Posterior vena cava (tissue), 2 donors: ENCODE measurements at regions not wholly inside any gene's neighbourhood (a gene's known extent, or its start where the extent isn't known, plus 50 kb on each side); places are given as distances from the start of the nearest gene placed in this dataset.
"Not testable (repeated sequence)": the region's sequence is repeated elsewhere in the genome, so short reads cannot be mapped to it uniquely, and the experiment has no call there.

Experiments
- DNase-seq: peaks from one replicate; pipeline ENCODE4 v3.0.0-alpha.2; 2020; ENCODE audit warnings: low spot score
- intact Hi-C, 2 donors: fragments of 100-400 bp; cut with DNase I; formaldehyde crosslinking; loops; one replicate each; pipeline versions ENCODE4 v1.14.1 to v1.14.2; 2022 to 2023
- donor health status: DM: yes; HTN: yes; CAD: no.
- donor health status: DM: yes; HTN: yes; CAD: no.

GRCh38 chr5:126002222-126002897 lies 420.8 kb upstream of the GRAMD2B start:
- intact Hi-C loops = loop anchor here in 1 of 2 donors (5.0 kb wide), 1 partner anchor 1940 kb away; no protein-coding TSS in a partner anchor
- DNase-seq = peak; percentile 87

GRCh38 chr5:126003309-126003708 lies 419.9 kb upstream of the GRAMD2B start:
- intact Hi-C loops = loop anchor here in 1 of 2 donors (5.0 kb wide), 1 partner anchor 1941 kb away; no protein-coding TSS in a partner anchor
- DNase-seq = peak; percentile 80

GRCh38 chr5:126004636-126005035 lies 418.6 kb upstream of the GRAMD2B start:
- intact Hi-C loops = loop anchor here in 1 of 2 donors (5.0 kb wide), 1 partner anchor 1942 kb away; no protein-coding TSS in a partner anchor

GRCh38 chr5:126007841-126008240 lies 415.4 kb upstream of the GRAMD2B start:
- intact Hi-C loops = no loop called here
- DNase-seq = no peak

More at GRCh38 chr5:126004636-126005035, 418.6 kb upstream of the GRAMD2B start:
- DNase-seq = no peak

GRCh38 chr5:126009566-126009965 lies 413.6 kb upstream of the GRAMD2B start:
- intact Hi-C loops = no loop called here
- no peak for DNase-seq

GRCh38 chr5:126011526-126011925 lies 411.7 kb upstream of the GRAMD2B start:
- intact Hi-C loops = not testable (repeated sequence)

GRCh38 chr5:126014676-126015075 lies 408.5 kb upstream of the GRAMD2B start:
- no peak for DNase-seq
- intact Hi-C loops = no loop called here

More at GRCh38 chr5:126011526-126011925, 411.7 kb upstream of the GRAMD2B start:
- DNase-seq = not testable (repeated sequence)

- intact Hi-C loops = no loop called here
- DNase-seq = no peak
Observed at GRCh38 chr5:126015235-126016181, 407.7 kb upstream of the GRAMD2B start.

GRCh38 chr5:126016256-126016655 lies 407.0 kb upstream of the GRAMD2B start:
- intact Hi-C loops = no loop called here
- no peak for DNase-seq

GRCh38 chr5:126017096-126017495 lies 406.1 kb upstream of the GRAMD2B start:
- no peak for DNase-seq
- intact Hi-C loops = no loop called here

- intact Hi-C loops = no loop called here
- DNase-seq = no peak
Observed at GRCh38 chr5:126020770-126021169, 402.4 kb upstream of the GRAMD2B start.

GRCh38 chr5:126023994-126024441 lies 399.2 kb upstream of the GRAMD2B start:
- DNase-seq = no peak
- intact Hi-C loops = no loop called here

GRCh38 chr5:126027149-126027548 lies 396.1 kb upstream of the GRAMD2B start:
- intact Hi-C loops = no loop called here
- DNase-seq = no peak

- no peak for DNase-seq
- intact Hi-C loops = no loop called here
Observed at GRCh38 chr5:126027652-126028051, 395.6 kb upstream of the GRAMD2B start.

GRCh38 chr5:126028336-126028735 lies 394.9 kb upstream of the GRAMD2B start:
- intact Hi-C loops = no loop called here
- no peak for DNase-seq

GRCh38 chr5:126029282-126029681 lies 393.9 kb upstream of the GRAMD2B start:
- intact Hi-C loops, DNase-seq: not testable (repeated sequence)

- no peak for DNase-seq
- intact Hi-C loops = no loop called here
Observed at GRCh38 chr5:126030698-126031097, 392.5 kb upstream of the GRAMD2B start.

- intact Hi-C loops = no loop called here
- peak; percentile 84 for DNase-seq
Observed at GRCh38 chr5:126031989-126032716, 391.1 kb upstream of the GRAMD2B start.

GRCh38 chr5:126043688-126044087 lies 379.5 kb upstream of the GRAMD2B start:
- intact Hi-C loops = no loop called here
- DNase-seq = no peak
